Esophagus squamous epithelium (tissue), 4 donors: ENCODE measurements at regions not wholly inside any gene's neighbourhood (a gene's known extent, or its start where the extent isn't known, plus 50 kb on each side); places are given as distances from the start of the nearest gene placed in this dataset.

ENCODE experiments used
- CTCF ChIP-seq, 6 experiments: fragments of 450-650 bp in 4 of 6; fragments of 200-600 bp in 2 of 6; sonication (generic) in 2 of 6; IDR thresholded peaks; one replicate each; pipeline ENCODE4 v1.5.1; 2016 to 2019; ENCODE audit warnings: antibody characterized with exemption in 6 of 6, mild to moderate bottlenecking in 4 of 6, moderate library complexity in 4 of 6
- POLR2A ChIP-seq, 4 donors: fragments of 450-650 bp; IDR thresholded peaks; one replicate each; pipeline ENCODE4 v1.6.1; 2017; ENCODE audit warnings: antibody characterized with exemption in 4 of 4, mild to moderate bottlenecking in 4 of 4, moderate library complexity in 3 of 4

- TF ChIP-seq CTCF (IDR thresholded peaks at IDR 0.05) (no peak), POLR2A (IDR thresholded peaks at IDR 0.05) (no peak)
These were observed 179.7 kb downstream of the TRIB2 start for GRCh38 chr2:12896318-12896982.
